ENCODE measurements at regions not wholly inside any gene's neighbourhood (a gene's known extent, or its start where the extent isn't known, plus 50 kb on each side); places are given as distances from the start of the nearest gene placed in this dataset.

GRCh38 chr3:14590569-14590968 lies 50.4 kb upstream of the GRIP2 start:
- no peak for DNase-seq (ENCODE audit: low read depth in 2 of 3, low spot score in 2 of 3)

DNA sequence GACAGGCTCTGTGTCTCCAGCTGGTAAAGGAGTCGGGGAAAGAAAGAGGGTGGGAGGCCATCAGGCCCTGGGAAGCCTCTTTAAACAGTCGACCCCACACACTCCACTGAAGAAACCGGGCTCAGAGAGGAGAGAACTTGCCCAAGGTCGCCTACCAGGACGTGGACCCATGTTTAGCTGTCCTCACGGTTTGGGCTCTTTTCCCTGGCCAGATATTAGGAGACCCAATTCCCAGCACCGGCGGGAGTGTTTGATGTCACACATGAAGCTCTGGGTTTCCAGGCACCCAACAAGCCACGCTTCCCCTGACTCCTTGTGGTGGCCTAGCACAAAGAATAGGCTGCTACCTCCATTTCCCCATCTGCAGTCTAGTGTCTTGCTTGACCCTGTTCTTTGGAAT lies 52.2 kb upstream of the GRIP2 start:
- DNase-seq (ENCODE audit: low read depth in 2 of 3, low spot score in 2 of 3), result no peak

- DNase-seq (ENCODE audit: low read depth in 2 of 3, low spot score in 2 of 3), result no peak
Measured at GRCh38 chr3:14592836-14593235, 52.7 kb upstream of the GRIP2 start.

- no peak for DNase-seq (ENCODE audit: low read depth in 2 of 3, low spot score in 2 of 3)
Measured at GRCh38 chr3:14594234-14594633, 54.1 kb upstream of the GRIP2 start.

DNA sequence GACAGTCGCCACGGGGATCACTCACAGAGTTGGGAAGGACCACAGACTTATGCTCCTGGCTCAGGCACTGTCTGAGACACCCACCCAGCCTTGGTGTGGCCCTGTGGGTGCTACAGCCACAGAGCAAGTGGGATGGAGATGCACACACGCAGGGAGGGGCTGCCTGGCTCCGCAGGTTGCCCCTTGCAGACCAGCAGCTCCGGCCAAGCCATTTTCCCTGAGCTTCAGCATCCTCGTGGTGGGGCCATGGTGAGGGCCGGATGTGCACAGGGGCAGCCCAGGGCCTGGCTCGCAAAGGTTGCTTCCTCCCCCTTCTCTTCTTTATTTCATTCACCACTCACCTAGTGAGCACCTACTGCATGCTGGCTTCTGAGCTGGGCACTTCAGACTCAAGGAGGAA lies 55.4 kb upstream of the GRIP2 start:
- no peak for DNase-seq (ENCODE audit: low read depth in 2 of 3, low spot score in 2 of 3)

DNA sequence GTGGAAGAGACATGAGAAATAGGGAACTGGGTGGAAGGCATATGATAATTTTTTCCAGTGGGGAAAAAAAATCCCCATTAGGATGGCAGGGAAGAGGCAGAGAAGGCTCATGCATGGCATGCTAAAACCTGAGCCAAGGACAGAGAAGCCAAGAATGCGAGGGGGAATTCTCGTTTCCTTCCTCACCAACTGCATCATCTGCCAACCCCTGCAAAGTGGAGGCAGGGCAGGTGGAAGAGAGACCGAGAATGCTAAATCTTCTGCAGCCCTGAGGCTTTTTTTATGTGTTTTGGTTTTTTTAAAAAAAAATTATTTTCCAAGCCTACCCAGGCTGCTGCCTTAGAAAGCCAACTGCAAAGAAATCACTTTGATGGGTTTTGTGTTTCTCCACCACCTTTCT lies 54.3 kb upstream of the CCDC174 start:
- no peak for DNase-seq (ENCODE audit: low read depth in 2 of 3, low spot score in 2 of 3)

DNA sequence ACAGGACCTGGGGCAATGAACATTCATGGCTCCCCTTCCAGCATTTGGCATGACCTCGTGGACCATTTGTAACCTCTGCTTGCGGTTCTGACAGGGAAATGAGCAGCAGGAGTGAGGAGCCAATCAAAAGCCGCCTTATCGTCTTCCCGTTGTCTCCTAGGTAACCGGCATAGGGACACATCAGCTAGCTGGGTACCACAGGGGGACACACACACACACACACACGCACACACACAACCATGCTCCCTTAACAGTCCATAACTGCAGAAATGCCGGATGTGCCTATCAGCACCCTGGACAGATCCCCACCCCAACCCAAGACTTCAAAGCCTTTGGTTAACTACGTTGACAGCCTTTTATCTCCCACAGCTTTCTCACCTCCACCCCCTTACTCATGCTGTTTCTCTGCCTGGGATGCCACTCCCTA lies 53.4 kb upstream of the CCDC174 start:
- peak in 2 of 3 donors; percentile 50 to 75 for DNase-seq (ENCODE audit: low read depth in 2 of 3, low spot score in 2 of 3)

DNA sequence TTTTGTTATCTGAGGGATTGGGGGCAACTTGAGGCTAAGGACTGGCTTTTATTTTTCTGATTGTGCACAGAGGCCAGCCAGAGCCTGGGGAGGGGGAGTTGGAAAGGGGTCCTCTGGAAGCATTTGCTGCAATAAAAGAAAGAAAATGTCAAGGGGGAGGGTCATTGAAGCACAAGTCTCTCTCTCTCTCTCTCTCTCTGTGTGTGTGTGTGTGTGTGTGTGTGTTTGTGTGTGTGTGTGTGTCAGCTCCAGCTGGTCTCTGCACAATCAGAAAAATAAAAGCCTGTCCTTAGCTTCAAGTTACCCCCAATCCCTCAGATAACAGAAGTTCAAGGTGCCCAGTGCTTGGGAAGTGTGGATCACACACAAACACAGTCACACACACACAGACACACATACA lies 52.1 kb upstream of the CCDC174 start:
- DNase-seq (ENCODE audit: low read depth in 2 of 3, low spot score in 2 of 3), result no peak

- no peak for DNase-seq (ENCODE audit: low read depth in 2 of 3, low spot score in 2 of 3)
Measured at GRCh38 chr3:14600075-14600474, 51.5 kb upstream of the CCDC174 start.

- DNase-seq (ENCODE audit: low read depth in 2 of 3, low spot score in 2 of 3), result no peak
Measured at GRCh38 chr3:14600856-14601610, 50.5 kb upstream of the CCDC174 start.

DNA sequence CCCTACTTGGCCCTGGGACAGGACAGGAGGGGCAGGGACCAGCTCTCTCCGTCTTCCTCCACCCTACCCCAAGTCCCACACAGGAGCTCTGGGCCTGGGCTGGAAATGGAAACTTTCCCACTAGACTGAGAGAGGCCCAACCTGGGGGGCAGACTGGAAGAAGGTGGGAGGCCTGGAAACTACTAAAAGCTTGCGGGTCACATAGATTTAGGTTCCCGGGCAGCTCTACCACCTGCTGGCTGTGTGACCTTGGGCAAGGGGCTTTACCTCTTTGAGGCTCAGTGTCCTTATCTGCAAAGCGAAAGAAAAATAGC lies 49.9 kb upstream of the CCDC174 start:
- DNase-seq (ENCODE audit: low read depth in 2 of 3, low spot score in 2 of 3), result no peak
